ENCODE measurements at regions not wholly inside any gene's neighbourhood (a gene's known extent, or its start where the extent isn't known, plus 50 kb on each side); places are given as distances from the start of the nearest gene placed in this dataset.
A peak's percentile ranks its signal among the peaks of the same experiment; 100 is the strongest.
"Not testable (repeated sequence)": the region's sequence is repeated elsewhere in the genome, so short reads cannot be mapped to it uniquely, and the experiment has no call there.

GRCh38 chr3:67064105-67064504, 66.0 kb downstream of the KBTBD8 start:
- peak; percentile 61 for DNase-seq (ENCODE audit: low spot score)

GRCh38 chr3:67067251-67067650, 69.1 kb downstream of the KBTBD8 start:
- no peak for DNase-seq (ENCODE audit: low spot score)

- not testable (repeated sequence) for DNase-seq (ENCODE audit: low spot score)
Measured at GRCh38 chr3:67072640-67073039, 74.5 kb downstream of the KBTBD8 start.

- DNase-seq (ENCODE audit: low spot score) = no peak
Measured at GRCh38 chr3:67073812-67074211, 75.7 kb downstream of the KBTBD8 start.

GRCh38 chr3:67075295-67075694, 77.2 kb downstream of the KBTBD8 start:
- no peak for DNase-seq (ENCODE audit: low spot score)

- DNase-seq (ENCODE audit: low spot score) = peak; percentile 13
Measured at GRCh38 chr3:67076607-67077006, 78.5 kb downstream of the KBTBD8 start.

- DNase-seq (ENCODE audit: low spot score) = no peak
Measured at GRCh38 chr3:67077656-67078055, 79.5 kb downstream of the KBTBD8 start.

GRCh38 chr3:67082533-67083024, 84.5 kb downstream of the KBTBD8 start:
- DNase-seq (ENCODE audit: low spot score) = no peak

- DNase-seq (ENCODE audit: low spot score) = peak; percentile 75
Measured at GRCh38 chr3:67083277-67083676, 85.2 kb downstream of the KBTBD8 start.

GRCh38 chr3:67087788-67088187, 89.7 kb downstream of the KBTBD8 start:
- no peak for DNase-seq (ENCODE audit: low spot score)

GRCh38 chr3:67090474-67090873, 92.4 kb downstream of the KBTBD8 start:
- peak; percentile 84 for DNase-seq (ENCODE audit: low spot score)

- no peak for DNase-seq (ENCODE audit: low spot score)
Measured at GRCh38 chr3:67093305-67093704, 95.2 kb downstream of the KBTBD8 start.

GRCh38 chr3:67094167-67094566, 96.1 kb downstream of the KBTBD8 start:
- DNase-seq (ENCODE audit: low spot score) = no peak

GRCh38 chr3:67094774-67095173, 96.7 kb downstream of the KBTBD8 start:
- DNase-seq (ENCODE audit: low spot score) = peak; percentile 32

- DNase-seq (ENCODE audit: low spot score) = no peak
Measured at GRCh38 chr3:67104388-67104787, 106.3 kb downstream of the KBTBD8 start.

GRCh38 chr3:67106874-67107273, 108.8 kb downstream of the KBTBD8 start:
- DNase-seq (ENCODE audit: low spot score) = no peak

GRCh38 chr3:67109651-67110204, 111.6 kb downstream of the KBTBD8 start:
- DNase-seq (ENCODE audit: low spot score) = peak; percentile 72

- DNase-seq (ENCODE audit: low spot score) = peak; percentile 85
Measured at GRCh38 chr3:67113802-67114407, 115.8 kb downstream of the KBTBD8 start.

GRCh38 chr3:67118122-67118521, 120.0 kb downstream of the KBTBD8 start:
- DNase-seq (ENCODE audit: low spot score) = no peak

GRCh38 chr3:67118635-67119034, 120.5 kb downstream of the KBTBD8 start:
- DNase-seq (ENCODE audit: low spot score) = no peak

- DNase-seq (ENCODE audit: low spot score) = no peak
Measured at GRCh38 chr3:67123914-67124313, 125.8 kb downstream of the KBTBD8 start.

GRCh38 chr3:67127254-67127653, 129.1 kb downstream of the KBTBD8 start:
- no peak for DNase-seq (ENCODE audit: low spot score)

- DNase-seq (ENCODE audit: low spot score) = no peak
Measured at GRCh38 chr3:67142432-67142831, 144.3 kb downstream of the KBTBD8 start.

- no peak for DNase-seq (ENCODE audit: low spot score)
Measured at GRCh38 chr3:67145738-67146137, 147.6 kb downstream of the KBTBD8 start.

Data from kidney tubule cell (primary cell).